ENCODE measurements at regions not wholly inside any gene's neighbourhood (a gene's known extent, or its start where the extent isn't known, plus 50 kb on each side); places are given as distances from the start of the nearest gene placed in this dataset.

- no peak for TF ChIP-seq CTCF (IDR thresholded peaks at IDR 0.05; ENCODE audit: low read depth, low read length)
Measured at GRCh38 chr2:5042666-5043440, 649.3 kb upstream of the SOX11 start.

GRCh38 chr2:5051300-5051699 is 640.9 kb upstream of the SOX11 start:
- H3K27me3 ChIP-seq (ENCODE audit: insufficient read depth, low read depth, severe bottlenecking), result no peaks in the 10 kb centered on the region
- no peak overlapping the region for H3K27ac ChIP-seq
- H3K4me3 ChIP-seq (ENCODE audit: low read depth, low read length), result no peak overlapping the region
- DNase-seq, result no peak
- no peaks in the 10 kb centered on the region for H3K36me3 ChIP-seq
- TF ChIP-seq CTCF (IDR thresholded peaks at IDR 0.05; ENCODE audit: low read depth, low read length), result no peak
- H3K9me3 ChIP-seq (ENCODE audit: severe bottlenecking), result no peaks in the 10 kb centered on the region

More at GRCh38 chr2:5042666-5043440, 649.3 kb upstream of the SOX11 start:
- no peaks in the 10 kb centered on the region for H3K36me3 ChIP-seq
- H3K9me3 ChIP-seq (ENCODE audit: severe bottlenecking), result no peaks in the 10 kb centered on the region
- DNase-seq, result no peak
- no peaks in the 10 kb centered on the region for H3K27me3 ChIP-seq (ENCODE audit: insufficient read depth, low read depth, severe bottlenecking)
- no peak overlapping the region for H3K27ac ChIP-seq
- no peak overlapping the region for H3K4me3 ChIP-seq (ENCODE audit: low read depth, low read length)

GRCh38 chr2:5052905-5053304 is 639.3 kb upstream of the SOX11 start:
- Histone ChIP-seq H3K9me3 (ENCODE audit: severe bottlenecking) (no peaks in the 10 kb centered on the region), H3K36me3 (no peaks in the 10 kb centered on the region), H3K27me3 (ENCODE audit: insufficient read depth, low read depth, severe bottlenecking) (no peaks in the 10 kb centered on the region), H3K4me3 (ENCODE audit: low read depth, low read length) (no peak overlapping the region), H3K27ac (no peak overlapping the region)
- no peak for DNase-seq
- no peak for TF ChIP-seq CTCF (IDR thresholded peaks at IDR 0.05; ENCODE audit: low read depth, low read length)

- Histone ChIP-seq H3K9me3 (ENCODE audit: severe bottlenecking) (no peaks in the 10 kb centered on the region), H3K4me3 (ENCODE audit: low read depth, low read length) (no peak overlapping the region), H3K27ac (no peak overlapping the region), H3K36me3 (no peaks in the 10 kb centered on the region), H3K27me3 (ENCODE audit: insufficient read depth, low read depth, severe bottlenecking) (no peaks in the 10 kb centered on the region)
- DNase-seq, result no peak
- no peak for TF ChIP-seq CTCF (IDR thresholded peaks at IDR 0.05; ENCODE audit: low read depth, low read length)
Measured at GRCh38 chr2:5057891-5058351, 634.3 kb upstream of the SOX11 start.

- Histone ChIP-seq H3K27me3 (ENCODE audit: insufficient read depth, low read depth, severe bottlenecking) (no peaks in the 10 kb centered on the region), H3K36me3 (no peaks in the 10 kb centered on the region), H3K9me3 (ENCODE audit: severe bottlenecking) (no peaks in the 10 kb centered on the region), H3K27ac (no peak overlapping the region), H3K4me3 (ENCODE audit: low read depth, low read length) (no peak overlapping the region)
- no peak for TF ChIP-seq CTCF (IDR thresholded peaks at IDR 0.05; ENCODE audit: low read depth, low read length)
- DNase-seq, result no peak
Measured at GRCh38 chr2:5060956-5061355, 631.2 kb upstream of the SOX11 start.

GRCh38 chr2:5064687-5065086 is 627.5 kb upstream of the SOX11 start:
- no peak for DNase-seq
- no peaks in the 10 kb centered on the region for H3K9me3 ChIP-seq (ENCODE audit: severe bottlenecking)
- no peak for TF ChIP-seq CTCF (IDR thresholded peaks at IDR 0.05; ENCODE audit: low read depth, low read length)
- H3K27me3 ChIP-seq (ENCODE audit: insufficient read depth, low read depth, severe bottlenecking), result no peaks in the 10 kb centered on the region
- no peak overlapping the region for H3K27ac ChIP-seq
- H3K36me3 ChIP-seq, result no peaks in the 10 kb centered on the region
- H3K4me3 ChIP-seq (ENCODE audit: low read depth, low read length), result no peak overlapping the region

Data from WERI-Rb-1 (cell line).